ENCODE measurements at regions not wholly inside any gene's neighbourhood (a gene's known extent, or its start where the extent isn't known, plus 50 kb on each side); places are given as distances from the start of the nearest gene placed in this dataset.
"Not testable (repeated sequence)": the region's sequence is repeated elsewhere in the genome, so short reads cannot be mapped to it uniquely, and the experiment has no call there.

- no peak overlapping the region for H3K4me3 ChIP-seq (ENCODE audit: low read depth in 1 of 2, low read length in 2 of 2)
- no peak overlapping the region for H3K27ac ChIP-seq (ENCODE audit: low read depth, low read length)
- no peaks in the 10 kb centered on the region for H3K9me3 ChIP-seq (ENCODE audit: low read length)
- H3K36me3 ChIP-seq (ENCODE audit: insufficient read depth, low read length), result no peaks in the 10 kb centered on the region
- H3K4me1 ChIP-seq (ENCODE audit: insufficient read depth, low read length), result no peaks in the 10 kb centered on the region
- no peaks in the 10 kb centered on the region for H3K27me3 ChIP-seq (ENCODE audit: control insufficient read depth in 1 of 2, insufficient read depth in 2 of 2, low read length in 2 of 2)
- no peak overlapping the region for H3K9ac ChIP-seq (ENCODE audit: low read length)
Observed at GRCh38 chr6:6869094-6869493, 238.7 kb upstream of the RREB1 start.

- Histone ChIP-seq H3K36me3 (ENCODE audit: insufficient read depth, low read length) (no peaks in the 10 kb centered on the region), H3K9me3 (ENCODE audit: low read length) (no peaks in the 10 kb centered on the region), H3K4me3 (ENCODE audit: low read depth in 1 of 2, low read length in 2 of 2) (no peak overlapping the region), H3K27me3 (ENCODE audit: control insufficient read depth in 1 of 2, insufficient read depth in 2 of 2, low read length in 2 of 2) (no peaks in the 10 kb centered on the region), H3K4me1 (ENCODE audit: insufficient read depth, low read length) (no peaks in the 10 kb centered on the region), H3K27ac (ENCODE audit: low read depth, low read length) (no peak overlapping the region), H3K9ac (ENCODE audit: low read length) (no peak overlapping the region)
Observed at GRCh38 chr6:6870921-6871320, 236.8 kb upstream of the RREB1 start.

GRCh38 chr6:6872459-6873344, 235.1 kb upstream of the RREB1 start:
- H3K9ac ChIP-seq (ENCODE audit: low read length), result no peak overlapping the region
- H3K4me1 ChIP-seq (ENCODE audit: insufficient read depth, low read length), result no peaks in the 10 kb centered on the region
- H3K4me3 ChIP-seq (ENCODE audit: low read depth in 1 of 2, low read length in 2 of 2), result no peak overlapping the region
- no peak overlapping the region for H3K27ac ChIP-seq (ENCODE audit: low read depth, low read length)
- no peaks in the 10 kb centered on the region for H3K9me3 ChIP-seq (ENCODE audit: low read length)
- H3K36me3 ChIP-seq (ENCODE audit: insufficient read depth, low read length), result no peaks in the 10 kb centered on the region
- H3K27me3 ChIP-seq (ENCODE audit: control insufficient read depth in 1 of 2, insufficient read depth in 2 of 2, low read length in 2 of 2), result no peaks in the 10 kb centered on the region

- Histone ChIP-seq H3K27me3 (ENCODE audit: control insufficient read depth in 1 of 2, insufficient read depth in 2 of 2, low read length in 2 of 2) (no peaks in the 10 kb centered on the region), H3K9me3 (ENCODE audit: low read length) (no peaks in the 10 kb centered on the region), H3K27ac (ENCODE audit: low read depth, low read length) (no peak overlapping the region), H3K4me1 (ENCODE audit: insufficient read depth, low read length) (no peaks in the 10 kb centered on the region), H3K9ac (ENCODE audit: low read length) (no peak overlapping the region), H3K36me3 (ENCODE audit: insufficient read depth, low read length) (no peaks in the 10 kb centered on the region), H3K4me3 (ENCODE audit: low read depth in 1 of 2, low read length in 2 of 2) (no peak overlapping the region)
Observed at GRCh38 chr6:6873778-6874177, 234.0 kb upstream of the RREB1 start.

- no peaks in the 10 kb centered on the region for H3K4me1 ChIP-seq (ENCODE audit: insufficient read depth, low read length)
- H3K9ac ChIP-seq (ENCODE audit: low read length), result no peak overlapping the region
- no peaks in the 10 kb centered on the region for H3K36me3 ChIP-seq (ENCODE audit: insufficient read depth, low read length)
- no peaks in the 10 kb centered on the region for H3K27me3 ChIP-seq (ENCODE audit: control insufficient read depth in 1 of 2, insufficient read depth in 2 of 2, low read length in 2 of 2)
- H3K27ac ChIP-seq (ENCODE audit: low read depth, low read length), result no peak overlapping the region
- no peak overlapping the region for H3K4me3 ChIP-seq (ENCODE audit: low read depth in 1 of 2, low read length in 2 of 2)
- H3K9me3 ChIP-seq (ENCODE audit: low read length), result no peaks in the 10 kb centered on the region
Observed at GRCh38 chr6:6875818-6876470, 231.8 kb upstream of the RREB1 start.

GRCh38 chr6:6877792-6878191, 230.0 kb upstream of the RREB1 start:
- H3K4me1 ChIP-seq (ENCODE audit: insufficient read depth, low read length); H3K27ac ChIP-seq (ENCODE audit: low read depth, low read length); H3K9me3 ChIP-seq (ENCODE audit: low read length); H3K4me3 ChIP-seq (ENCODE audit: low read depth in 1 of 2, low read length in 2 of 2); H3K36me3 ChIP-seq (ENCODE audit: insufficient read depth, low read length); H3K27me3 ChIP-seq (ENCODE audit: control insufficient read depth in 1 of 2, insufficient read depth in 2 of 2, low read length in 2 of 2); H3K9ac ChIP-seq (ENCODE audit: low read length): not testable (repeated sequence)

GRCh38 chr6:6878887-6879585, 228.7 kb upstream of the RREB1 start:
- H3K4me1 ChIP-seq (ENCODE audit: insufficient read depth, low read length), result no peaks in the 10 kb centered on the region
- no peaks in the 10 kb centered on the region for H3K36me3 ChIP-seq (ENCODE audit: insufficient read depth, low read length)
- no peaks in the 10 kb centered on the region for H3K9me3 ChIP-seq (ENCODE audit: low read length)
- no peaks in the 10 kb centered on the region for H3K27me3 ChIP-seq (ENCODE audit: control insufficient read depth in 1 of 2, insufficient read depth in 2 of 2, low read length in 2 of 2)
- no peak overlapping the region for H3K27ac ChIP-seq (ENCODE audit: low read depth, low read length)
- H3K9ac ChIP-seq (ENCODE audit: low read length), result no peak overlapping the region
- H3K4me3 ChIP-seq (ENCODE audit: low read depth in 1 of 2, low read length in 2 of 2), result no peak overlapping the region

- H3K4me3 ChIP-seq (ENCODE audit: low read depth in 1 of 2, low read length in 2 of 2); H3K27ac ChIP-seq (ENCODE audit: low read depth, low read length); H3K4me1 ChIP-seq (ENCODE audit: insufficient read depth, low read length); H3K9ac ChIP-seq (ENCODE audit: low read length); H3K9me3 ChIP-seq (ENCODE audit: low read length); H3K36me3 ChIP-seq (ENCODE audit: insufficient read depth, low read length); H3K27me3 ChIP-seq (ENCODE audit: control insufficient read depth in 1 of 2, insufficient read depth in 2 of 2, low read length in 2 of 2): not testable (repeated sequence)
Observed at GRCh38 chr6:6879586-6879974, 228.2 kb upstream of the RREB1 start.

GRCh38 chr6:6880745-6881437, 226.9 kb upstream of the RREB1 start:
- Histone ChIP-seq H3K9ac (ENCODE audit: low read length) (no peak overlapping the region), H3K9me3 (ENCODE audit: low read length) (no peaks in the 10 kb centered on the region), H3K27ac (ENCODE audit: low read depth, low read length) (no peak overlapping the region), H3K4me1 (ENCODE audit: insufficient read depth, low read length) (peaks cover 3% of the 10 kb centered on the region), H3K27me3 (ENCODE audit: control insufficient read depth in 1 of 2, insufficient read depth in 2 of 2, low read length in 2 of 2) (no peaks in the 10 kb centered on the region), H3K4me3 (ENCODE audit: low read depth in 1 of 2, low read length in 2 of 2) (no peak overlapping the region), H3K36me3 (ENCODE audit: insufficient read depth, low read length) (no peaks in the 10 kb centered on the region)

GRCh38 chr6:6881438-6882225, 226.1 kb upstream of the RREB1 start:
- H3K36me3 ChIP-seq (ENCODE audit: insufficient read depth, low read length), result no peaks in the 10 kb centered on the region
- H3K4me3 ChIP-seq (ENCODE audit: low read depth in 1 of 2, low read length in 2 of 2), result no peak overlapping the region
- no peaks in the 10 kb centered on the region for H3K9me3 ChIP-seq (ENCODE audit: low read length)
- no peaks in the 10 kb centered on the region for H3K27me3 ChIP-seq (ENCODE audit: control insufficient read depth in 1 of 2, insufficient read depth in 2 of 2, low read length in 2 of 2)
- H3K9ac ChIP-seq (ENCODE audit: low read length), result no peak overlapping the region
- H3K27ac ChIP-seq (ENCODE audit: low read depth, low read length), result no peak overlapping the region
- H3K4me1 ChIP-seq (ENCODE audit: insufficient read depth, low read length), result peaks cover 5% of the 10 kb centered on the region
